PC-9 (cell line): ENCODE measurements at regions not wholly inside any gene's neighbourhood (a gene's known extent, or its start where the extent isn't known, plus 50 kb on each side); places are given as distances from the start of the nearest gene placed in this dataset.

Experiments
- BruUV-seq: library from RNA; stranded (reverse); fragments of 400-500 nt; replicated peaks from 2 replicates; lab custom pipeline; 2021; lab: Mats Ljungman, UMichigan
- CTCF ChIA-PET: fragments of 300-600 bp; sonication (Branson Sonifier 250); formaldehyde crosslinking; loops from one replicate; lab custom pipeline; 2022; ENCODE audit warnings: antibody characterized with exemption; lab: Charles Lee
- POLR2A ChIA-PET: fragments of 300-600 bp; sonication (Branson Sonifier 250); formaldehyde crosslinking; loops from one replicate; lab custom pipeline; 2022; ENCODE audit warnings: antibody characterized with exemption; ENCODE audit not compliant: unreplicated experiment; lab: Charles Lee
- DNase-seq, 2 experiments: peaks; one replicate each; pipeline versions ENCODE4 v3.0.0 to v3.0.0-alpha.2; 2015 to 2022; ENCODE audit warnings: mixed read lengths in 1 of 2
- H2AFZ ChIP-seq: fragments of 200-600 bp; sonication (generic); 2 replicates; pipeline ENCODE4 v1.8.1; 2017; ENCODE audit warnings: antibody characterized with exemption
- H3F3A ChIP-seq: fragments of 200-600 bp; sonication (generic); 2 replicates; pipeline ENCODE4 v1.8.1; 2017; ENCODE audit warnings: antibody characterized with exemption, mild to moderate bottlenecking, low read depth; ENCODE audit not compliant: insufficient read depth
- H3K27ac ChIP-seq: fragments of 200-600 bp; sonication (generic); 2 replicates; pipeline ENCODE4 v1.6.1; 2016; ENCODE audit warnings: mixed run types
- H3K27me3 ChIP-seq: fragments of 200-600 bp; sonication (generic); 2 replicates; pipeline ENCODE4 v1.6.1; 2016; ENCODE audit warnings: low read depth, mixed run types; ENCODE audit not compliant: insufficient read depth
- H3K36me3 ChIP-seq: fragments of 200-600 bp; sonication (generic); 2 replicates; pipeline ENCODE4 v1.6.1; 2016; ENCODE audit warnings: low read depth, mixed run types
- H3K4me1 ChIP-seq: fragments of 200-600 bp; sonication (generic); replicated peaks from 2 replicates; pipeline ENCODE4 v1.6.1; 2016; ENCODE audit warnings: mixed run types; ENCODE audit not compliant: insufficient read depth
- H3K4me2 ChIP-seq: fragments of 200-600 bp; sonication (generic); 2 replicates; pipeline ENCODE4 v1.6.1; 2017; ENCODE audit warnings: mixed run types
- H3K4me3 ChIP-seq: fragments of 200-600 bp; sonication (generic); 2 replicates; pipeline ENCODE4 v1.6.1; 2016; ENCODE audit warnings: mixed run types
- H3K79me2 ChIP-seq: fragments of 200-600 bp; sonication (generic); 2 replicates; pipeline ENCODE4 v1.6.1; 2017; ENCODE audit warnings: low read depth, mixed run types
- H3K9me2 ChIP-seq: fragments of 200-600 bp; sonication (generic); 2 replicates; pipeline ENCODE4 v1.8.1; 2017; ENCODE audit warnings: mild to moderate bottlenecking; ENCODE audit not compliant: insufficient read depth
- H3K9me3 ChIP-seq: fragments of 200-600 bp; sonication (generic); 2 replicates; pipeline ENCODE4 v1.8.1; 2016; ENCODE audit warnings: low read depth; ENCODE audit not compliant: insufficient read depth
- H4K20me1 ChIP-seq: fragments of 200-600 bp; sonication (generic); 2 replicates; pipeline ENCODE4 v1.8.1; 2017; ENCODE audit not compliant: insufficient read depth
- CTCF ChIP-seq: fragments of 200-600 bp; sonication (generic); conservative IDR thresholded peaks from 2 replicates; pipeline ENCODE4 v1.6.1; 2017; ENCODE audit warnings: mixed run types, antibody characterized with exemption, mild to moderate bottlenecking, moderate library complexity
- EZH2 ChIP-seq: fragments of 200-600 bp; sonication (generic); IDR thresholded peaks from 2 replicates; pipeline ENCODE4 v1.8.0; 2017; ENCODE audit warnings: antibody characterized with exemption, low read depth
- intact Hi-C: fragments of 100-400 bp; cut with micrococcal nuclease; formaldehyde crosslinking; loops from one replicate; pipeline ENCODE4 v1.10.0; 2022; ENCODE audit not compliant: unreplicated experiment

- Histone ChIP-seq H3F3A (peaks cover 16% of the 10 kb centered on the region), H3K9me2 (peaks cover 5% of the 10 kb centered on the region; the same call in 1 of the 2 replicates), H3K4me1 (peaks cover 36% of the 10 kb centered on the region), H3K27me3 (no peaks in the 10 kb centered on the region), H2AFZ (no peak overlapping the region), H3K36me3 (no peaks in the 10 kb centered on the region), H3K4me2 (no peak overlapping the region), H3K4me3 (no peak overlapping the region), H4K20me1 (no peaks in the 10 kb centered on the region), H3K27ac (no peak overlapping the region), H3K9me3 (no peaks in the 10 kb centered on the region; the same call in 1 of the 2 replicates), H3K79me2 (no peaks in the 10 kb centered on the region)
- ChIA-PET CTCF (interaction anchor here (1.7 kb wide), 1 partner anchor 43 kb away, joined by 3 read pairs; no protein-coding TSS in a partner anchor), POLR2A (interaction anchor here (0.6 kb wide), 1 partner anchor 46 kb away, joined by 6 read pairs; no protein-coding TSS in a partner anchor)
- no peak for TF ChIP-seq EZH2
- no peak for TF ChIP-seq CTCF
- DNase-seq, result no peak
- BruUV-seq, result no TSS peak
- intact Hi-C loops, result no loop called here
These were observed 107.2 kb upstream of the IGFBP3 start for GRCh38 chr7:46028246-46028645.

DNA sequence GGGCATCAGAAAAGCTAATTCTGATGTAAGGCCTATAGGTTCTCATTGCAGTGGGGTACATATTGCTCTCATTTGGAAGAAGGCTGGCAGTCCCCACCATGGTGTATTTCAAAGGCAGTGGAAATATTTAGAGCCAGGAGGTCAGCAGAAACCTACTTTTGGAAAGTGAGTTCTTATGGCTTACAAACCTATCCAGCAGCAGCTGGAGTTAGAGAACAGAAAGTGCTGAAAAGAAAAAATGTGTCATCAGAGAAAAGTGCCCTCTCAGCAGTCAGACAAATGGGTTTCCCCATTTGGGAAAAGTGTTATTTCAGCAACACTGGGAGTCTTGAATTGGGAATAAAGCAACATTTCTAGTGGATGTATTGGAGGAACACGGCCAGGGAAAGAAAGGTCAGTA is 105.7 kb upstream of the IGFBP3 start:
- no peak overlapping the region for H2AFZ ChIP-seq
- H3K9me2 ChIP-seq, result peaks cover 5% of the 10 kb centered on the region; the same call in 1 of the 2 replicates
- no peak overlapping the region for H3K27ac ChIP-seq
- H3K9me3 ChIP-seq, result no peaks in the 10 kb centered on the region; the same call in 1 of the 2 replicates
- H3K36me3 ChIP-seq, result no peaks in the 10 kb centered on the region
- CTCF ChIA-PET, result interaction anchor here (0.6 to 1.7 kb wide), 2 partner anchors 41 to 108 kb away, joined by 3 read pairs; no protein-coding TSS in a partner anchor
- no peak overlapping the region for H3K4me2 ChIP-seq
- peaks cover 23% of the 10 kb centered on the region for H3K4me1 ChIP-seq
- DNase-seq, result no peak
- POLR2A ChIA-PET, result no interaction called here
- no peaks in the 10 kb centered on the region for H4K20me1 ChIP-seq
- H3F3A ChIP-seq, result peaks cover 4% of the 10 kb centered on the region
- TF ChIP-seq CTCF (no peak), EZH2 (no peak)
- intact Hi-C loops, result no loop called here
- no peaks in the 10 kb centered on the region for H3K79me2 ChIP-seq
- no peak overlapping the region for H3K4me3 ChIP-seq
- no peaks in the 10 kb centered on the region for H3K27me3 ChIP-seq
- BruUV-seq, result no TSS peak

DNA sequence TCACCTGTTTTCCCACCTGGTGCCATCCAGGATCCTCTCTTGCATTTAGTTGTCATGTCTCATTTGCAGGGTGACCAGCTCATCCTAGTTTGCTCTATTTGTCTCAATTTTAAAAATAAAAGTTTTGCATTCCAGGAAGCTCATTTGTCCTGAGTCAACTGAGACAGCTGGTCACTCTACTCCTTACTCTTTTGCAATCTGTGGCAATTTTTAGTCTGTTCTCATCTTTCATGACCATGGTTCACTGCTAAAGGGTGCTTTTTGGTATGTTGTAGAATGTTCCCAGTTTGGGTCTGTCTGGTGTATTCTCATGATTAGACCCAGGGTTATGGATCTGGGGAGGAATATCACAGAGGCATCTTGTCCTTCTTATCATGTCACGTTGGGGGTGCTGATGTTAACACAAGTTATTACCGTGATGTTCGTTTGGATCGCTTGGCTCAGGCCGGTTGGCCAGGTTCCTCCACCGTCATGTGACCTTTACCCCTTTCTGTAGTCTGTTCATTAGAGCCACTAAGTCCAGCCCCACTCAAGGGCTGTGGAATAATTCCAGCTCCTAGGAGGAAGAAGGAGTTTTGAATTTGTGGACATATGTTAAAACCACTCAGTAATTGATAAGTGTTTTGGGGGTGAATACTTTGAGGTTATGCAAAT is 103.3 kb upstream of the IGFBP3 start:
- Histone ChIP-seq H2AFZ (no peak overlapping the region), H3K27me3 (no peaks in the 10 kb centered on the region)
- POLR2A ChIA-PET, result interaction anchor here (0.5 kb wide), 1 partner anchor 38 kb away, joined by 3 read pairs; no protein-coding TSS in a partner anchor

More for the DNA sequence above, 103.3 kb upstream of the IGFBP3 start:
- Histone ChIP-seq H3K4me3 (no peak overlapping the region), H3K36me3 (no peaks in the 10 kb centered on the region), H3K9me2 (peaks cover 5% of the 10 kb centered on the region; the same call in 1 of the 2 replicates), H3F3A (no peaks in the 10 kb centered on the region; the same call in 1 of the 2 replicates), H3K4me2 (no peak overlapping the region), H3K4me1 (peaks cover 11% of the 10 kb centered on the region; the same call in 1 of the 2 replicates), H3K27ac (no peak overlapping the region), H4K20me1 (no peaks in the 10 kb centered on the region), H3K79me2 (no peaks in the 10 kb centered on the region), H3K9me3 (no peaks in the 10 kb centered on the region; the same call in 1 of the 2 replicates)
- no peak for TF ChIP-seq EZH2
- TF ChIP-seq CTCF, result no peak
- CTCF ChIA-PET, result no interaction called here
- intact Hi-C loops, result no loop called here
- DNase-seq, result no peak
- no TSS peak for BruUV-seq
